Neural cell (in vitro differentiated cells): ENCODE measurements at regions not wholly inside any gene's neighbourhood (a gene's known extent, or its start where the extent isn't known, plus 50 kb on each side); places are given as distances from the start of the nearest gene placed in this dataset.
A peak's percentile ranks its signal among the peaks of the same experiment; 100 is the strongest.

Experiments used
- H2AFZ ChIP-seq: fragments of 200-600, 300-800 bp; sonication (generic), shearing (Covaris generic); 2 replicates; pipeline ENCODE4 v1.6.0; 2014; ENCODE audit warnings: low read depth, mild to moderate bottlenecking, antibody characterized with exemption, low read length, moderate library complexity
- H3F3A ChIP-seq: fragments of 200-600 bp; shearing (Covaris generic); 2 replicates; pipeline ENCODE4 v1.6.1; 2016; ENCODE audit warnings: mild to moderate bottlenecking, moderate library complexity, mixed read lengths, antibody characterized with exemption, low read length; ENCODE audit not compliant: insufficient read depth, poor library complexity, severe bottlenecking
- H3K27ac ChIP-seq: fragments of 200-600, 300-800 bp; sonication (generic), shearing (Covaris generic); 2 replicates; pipeline ENCODE4 v1.5.1; 2014; ENCODE audit warnings: mild to moderate bottlenecking, low read length, moderate library complexity
- H3K27me3 ChIP-seq: fragments of 300-800, 200-600 bp; sonication (generic), shearing (Covaris generic); 2 replicates; pipeline ENCODE4 v1.6.0; 2014; ENCODE audit warnings: mild to moderate bottlenecking, low read depth, low read length, moderate library complexity; ENCODE audit not compliant: insufficient read depth
- H3K36me3 ChIP-seq: fragments of 300-800, 200-600 bp; sonication (generic), shearing (Covaris generic); 2 replicates; pipeline ENCODE4 v1.5.1; 2014; ENCODE audit warnings: mild to moderate bottlenecking, antibody characterized with exemption, low read length, moderate library complexity; ENCODE audit not compliant: insufficient read depth
- H3K4me2 ChIP-seq: fragments of 300-800, 200-600 bp; sonication (generic), shearing (Covaris generic); 2 replicates; pipeline ENCODE4 v1.6.0; 2014; ENCODE audit warnings: mild to moderate bottlenecking, low read length
- H3K4me3 ChIP-seq: fragments of 300-800, 200-600 bp; sonication (generic), shearing (Covaris generic); 2 replicates; pipeline ENCODE4 v1.5.1; 2014; ENCODE audit warnings: mild to moderate bottlenecking, low read length, moderate library complexity
- H3K79me2 ChIP-seq: fragments of 200-600 bp; shearing (Covaris generic); replicated peaks from 2 replicates; pipeline ENCODE4 v1.6.0; 2014; ENCODE audit warnings: mild to moderate bottlenecking, low read length, moderate library complexity; ENCODE audit not compliant: insufficient read depth
- H3K9ac ChIP-seq: fragments of 300-800, 200-600 bp; sonication (generic), shearing (Covaris generic); 2 replicates; pipeline ENCODE4 v1.6.1; 2016; ENCODE audit warnings: mild to moderate bottlenecking, low read length, mixed read lengths
- H3K9me2 ChIP-seq: fragments of 200-600 bp; shearing (Covaris generic); 2 replicates; pipeline ENCODE4 v1.6.1; 2016; ENCODE audit warnings: mild to moderate bottlenecking, low read length, mixed read lengths; ENCODE audit not compliant: insufficient read depth
- H3K9me3 ChIP-seq: fragments of 200-600, 300-800 bp; sonication (generic), shearing (Covaris generic); 2 replicates; pipeline ENCODE4 v1.6.1; 2016; ENCODE audit warnings: mild to moderate bottlenecking, mixed run types, low read length, moderate library complexity, mixed read lengths
- H4K20me1 ChIP-seq: fragments of 200-600 bp; shearing (Covaris generic); 2 replicates; pipeline ENCODE4 v1.6.1; 2016; ENCODE audit warnings: mild to moderate bottlenecking, mixed run types; ENCODE audit not compliant: insufficient read depth
- EP300 ChIP-seq: fragments of 450-650 bp; conservative IDR thresholded peaks from 2 replicates; pipeline ENCODE4 v1.6.1; 2014; ENCODE audit warnings: antibody characterized with exemption, mild to moderate bottlenecking, moderate library complexity; ENCODE audit not compliant: poor library complexity, severe bottlenecking
- EZH2 ChIP-seq: fragments of 200-600, 300-800 bp; shearing (Covaris generic), sonication (generic); IDR thresholded peaks from 2 replicates; pipeline ENCODE4 v1.6.1; 2014; ENCODE audit warnings: antibody characterized with exemption, low read length, borderline replicate concordance, mild to moderate bottlenecking; ENCODE audit not compliant: insufficient read depth, poor library complexity, severe bottlenecking
- MXI1 ChIP-seq: fragments of 450-650 bp; conservative IDR thresholded peaks from 2 replicates; pipeline ENCODE4 v1.6.1; 2014; ENCODE audit warnings: antibody characterized with exemption, mild to moderate bottlenecking; ENCODE audit not compliant: poor library complexity, severe bottlenecking
- POLR2AphosphoS5 ChIP-seq: IDR thresholded peaks from 2 replicates; pipeline ENCODE4 v1.6.1; 2012
- RAD21 ChIP-seq: fragments of 450-650 bp; conservative IDR thresholded peaks from 2 replicates; pipeline ENCODE4 v1.6.1; 2014; ENCODE audit warnings: antibody characterized with exemption, mild to moderate bottlenecking, moderate library complexity
- SMC3 ChIP-seq: fragments of 450-650 bp; conservative IDR thresholded peaks from 2 replicates; pipeline ENCODE4 v1.6.1; 2014; ENCODE audit warnings: antibody characterized with exemption, mild to moderate bottlenecking, moderate library complexity; ENCODE audit not compliant: poor library complexity
- TAF1 ChIP-seq: IDR thresholded peaks from 2 replicates; pipeline ENCODE4 v1.6.1; 2012; ENCODE audit warnings: low read depth
- TF ChIP-seq, protein P1 (sequence below): IDR thresholded peaks from 2 replicates; pipeline ENCODE4 v1.6.1; 2012; ENCODE audit warnings: borderline replicate concordance
- TF ChIP-seq, protein P2 (sequence below): fragments of 450-650 bp; IDR thresholded peaks from 2 replicates; pipeline ENCODE4 v1.5.1; 2014; ENCODE audit warnings: antibody characterized with exemption, mild to moderate bottlenecking, moderate library complexity; ENCODE audit not compliant: poor library complexity, severe bottlenecking

DNA sequence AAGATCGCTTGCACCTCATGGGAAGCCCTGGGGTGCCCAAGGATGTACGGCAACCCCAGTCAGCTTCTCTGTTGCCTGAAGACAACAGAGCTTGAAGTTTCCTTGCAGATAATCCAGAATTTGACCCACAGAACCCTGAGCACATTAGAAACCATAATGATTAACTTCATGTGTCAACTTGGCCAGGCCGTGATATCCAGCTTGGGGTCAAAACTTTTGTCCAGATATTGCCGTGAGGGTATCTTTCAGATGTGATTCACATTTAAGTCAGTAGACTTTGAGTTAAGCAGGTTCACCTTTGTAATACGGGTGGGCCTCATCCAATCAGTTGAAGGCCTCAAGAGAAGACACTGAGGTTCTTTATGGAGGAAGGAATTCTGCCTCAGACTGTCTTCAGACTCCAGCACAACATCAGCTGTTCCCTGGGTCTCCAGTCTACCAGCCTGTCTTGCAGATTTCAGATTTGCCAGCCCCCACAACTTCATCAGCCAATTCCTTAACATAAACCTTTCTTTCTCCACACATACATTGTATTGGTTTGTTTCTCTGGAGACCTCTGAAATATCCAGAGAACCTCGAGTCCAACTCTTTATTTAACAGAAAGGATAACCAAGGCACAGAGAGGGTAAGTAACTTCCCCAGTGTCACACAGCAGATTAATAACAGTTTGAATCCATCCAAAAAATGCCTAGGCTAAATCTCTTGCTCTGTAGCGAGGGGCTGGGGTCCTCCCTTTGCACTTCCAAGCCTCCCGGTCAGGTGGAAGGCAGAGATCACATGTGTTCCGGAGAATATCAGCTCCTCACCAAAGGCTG, 171.1 kb downstream of the SALL1 start:
- Histone ChIP-seq H3K36me3 (no peaks in the 10 kb centered on the region), H3K9me3 (no peaks in the 10 kb centered on the region), H3K79me2 (no peaks in the 10 kb centered on the region), H3K9me2 (no peaks in the 10 kb centered on the region), H3K27ac (no peak overlapping the region), H3K4me3 (no peak overlapping the region), H3F3A (no peaks in the 10 kb centered on the region), H2AFZ (no peak overlapping the region), H3K4me2 (no peak overlapping the region), H3K27me3 (no peaks in the 10 kb centered on the region), H3K9ac (no peak overlapping the region), H4K20me1 (no peaks in the 10 kb centered on the region)
- TF ChIP-seq, protein P1, sequence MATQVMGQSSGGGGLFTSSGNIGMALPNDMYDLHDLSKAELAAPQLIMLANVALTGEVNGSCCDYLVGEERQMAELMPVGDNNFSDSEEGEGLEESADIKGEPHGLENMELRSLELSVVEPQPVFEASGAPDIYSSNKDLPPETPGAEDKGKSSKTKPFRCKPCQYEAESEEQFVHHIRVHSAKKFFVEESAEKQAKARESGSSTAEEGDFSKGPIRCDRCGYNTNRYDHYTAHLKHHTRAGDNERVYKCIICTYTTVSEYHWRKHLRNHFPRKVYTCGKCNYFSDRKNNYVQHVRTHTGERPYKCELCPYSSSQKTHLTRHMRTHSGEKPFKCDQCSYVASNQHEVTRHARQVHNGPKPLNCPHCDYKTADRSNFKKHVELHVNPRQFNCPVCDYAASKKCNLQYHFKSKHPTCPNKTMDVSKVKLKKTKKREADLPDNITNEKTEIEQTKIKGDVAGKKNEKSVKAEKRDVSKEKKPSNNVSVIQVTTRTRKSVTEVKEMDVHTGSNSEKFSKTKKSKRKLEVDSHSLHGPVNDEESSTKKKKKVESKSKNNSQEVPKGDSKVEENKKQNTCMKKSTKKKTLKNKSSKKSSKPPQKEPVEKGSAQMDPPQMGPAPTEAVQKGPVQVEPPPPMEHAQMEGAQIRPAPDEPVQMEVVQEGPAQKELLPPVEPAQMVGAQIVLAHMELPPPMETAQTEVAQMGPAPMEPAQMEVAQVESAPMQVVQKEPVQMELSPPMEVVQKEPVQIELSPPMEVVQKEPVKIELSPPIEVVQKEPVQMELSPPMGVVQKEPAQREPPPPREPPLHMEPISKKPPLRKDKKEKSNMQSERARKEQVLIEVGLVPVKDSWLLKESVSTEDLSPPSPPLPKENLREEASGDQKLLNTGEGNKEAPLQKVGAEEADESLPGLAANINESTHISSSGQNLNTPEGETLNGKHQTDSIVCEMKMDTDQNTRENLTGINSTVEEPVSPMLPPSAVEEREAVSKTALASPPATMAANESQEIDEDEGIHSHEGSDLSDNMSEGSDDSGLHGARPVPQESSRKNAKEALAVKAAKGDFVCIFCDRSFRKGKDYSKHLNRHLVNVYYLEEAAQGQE, result no peak
- TF ChIP-seq SMC3 (no peak), MXI1 (no peak), POLR2AphosphoS5 (no peak), EP300 (no peak), EZH2 (no peak), TAF1 (no peak), RAD21 (no peak)
- TF ChIP-seq, protein P2, sequence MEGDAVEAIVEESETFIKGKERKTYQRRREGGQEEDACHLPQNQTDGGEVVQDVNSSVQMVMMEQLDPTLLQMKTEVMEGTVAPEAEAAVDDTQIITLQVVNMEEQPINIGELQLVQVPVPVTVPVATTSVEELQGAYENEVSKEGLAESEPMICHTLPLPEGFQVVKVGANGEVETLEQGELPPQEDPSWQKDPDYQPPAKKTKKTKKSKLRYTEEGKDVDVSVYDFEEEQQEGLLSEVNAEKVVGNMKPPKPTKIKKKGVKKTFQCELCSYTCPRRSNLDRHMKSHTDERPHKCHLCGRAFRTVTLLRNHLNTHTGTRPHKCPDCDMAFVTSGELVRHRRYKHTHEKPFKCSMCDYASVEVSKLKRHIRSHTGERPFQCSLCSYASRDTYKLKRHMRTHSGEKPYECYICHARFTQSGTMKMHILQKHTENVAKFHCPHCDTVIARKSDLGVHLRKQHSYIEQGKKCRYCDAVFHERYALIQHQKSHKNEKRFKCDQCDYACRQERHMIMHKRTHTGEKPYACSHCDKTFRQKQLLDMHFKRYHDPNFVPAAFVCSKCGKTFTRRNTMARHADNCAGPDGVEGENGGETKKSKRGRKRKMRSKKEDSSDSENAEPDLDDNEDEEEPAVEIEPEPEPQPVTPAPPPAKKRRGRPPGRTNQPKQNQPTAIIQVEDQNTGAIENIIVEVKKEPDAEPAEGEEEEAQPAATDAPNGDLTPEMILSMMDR, result no peak

DNA sequence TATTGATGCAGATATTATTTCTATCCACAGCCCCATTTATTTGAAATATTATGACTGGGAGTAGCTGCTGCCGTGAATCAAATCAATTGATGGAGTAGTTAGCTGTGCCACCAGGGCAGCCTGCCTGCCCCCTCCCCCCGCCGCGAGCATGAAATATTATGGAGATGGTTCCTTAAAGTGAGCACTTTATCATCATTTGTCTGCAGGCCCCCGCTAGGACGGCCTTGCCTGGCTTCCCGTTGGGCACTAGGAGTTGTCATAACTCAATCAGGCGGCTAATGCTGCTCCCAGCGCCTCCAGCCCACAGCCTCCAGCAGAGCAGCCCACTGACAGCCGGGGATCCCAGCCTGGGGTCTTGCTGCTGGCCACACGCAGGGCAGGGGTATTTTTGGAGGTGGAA, 173.9 kb downstream of the SALL1 start:
- Histone ChIP-seq H3K79me2 (no peaks in the 10 kb centered on the region), H3F3A (no peaks in the 10 kb centered on the region), H3K9me2 (no peaks in the 10 kb centered on the region), H3K9me3 (no peaks in the 10 kb centered on the region), H2AFZ (no peak overlapping the region), H3K36me3 (no peaks in the 10 kb centered on the region), H3K4me2 (no peak overlapping the region), H3K4me3 (no peak overlapping the region), H4K20me1 (no peaks in the 10 kb centered on the region), H3K27ac (no peak overlapping the region), H3K9ac (no peak overlapping the region), H3K27me3 (no peaks in the 10 kb centered on the region)
- TF ChIP-seq TAF1 (no peak), EP300 (peak; percentile 53), POLR2AphosphoS5 (peak; percentile 55), MXI1 (no peak)
